H54 (cell line): ENCODE measurements at regions not wholly inside any gene's neighbourhood (a gene's known extent, or its start where the extent isn't known, plus 50 kb on each side); places are given as distances from the start of the nearest gene placed in this dataset.

Experiments used
- DNase-seq: peaks from one replicate; pipeline ENCODE4 v3.0.0; 2011; ENCODE audit warnings: low spot score, mixed read lengths; ENCODE audit not compliant: insufficient read length
- FAIRE-seq: peaks from 3 replicates; lab custom pipeline; 2011; peaks lifted over from hg19 to GRCh38; lab: Jason Lieb, UNC
- POLR2A ChIP-seq: IDR thresholded peaks from 2 replicates; pipeline ENCODE4 v1.6.1; 2011; ENCODE audit warnings: low read depth, mild to moderate bottlenecking, low read length

DNA sequence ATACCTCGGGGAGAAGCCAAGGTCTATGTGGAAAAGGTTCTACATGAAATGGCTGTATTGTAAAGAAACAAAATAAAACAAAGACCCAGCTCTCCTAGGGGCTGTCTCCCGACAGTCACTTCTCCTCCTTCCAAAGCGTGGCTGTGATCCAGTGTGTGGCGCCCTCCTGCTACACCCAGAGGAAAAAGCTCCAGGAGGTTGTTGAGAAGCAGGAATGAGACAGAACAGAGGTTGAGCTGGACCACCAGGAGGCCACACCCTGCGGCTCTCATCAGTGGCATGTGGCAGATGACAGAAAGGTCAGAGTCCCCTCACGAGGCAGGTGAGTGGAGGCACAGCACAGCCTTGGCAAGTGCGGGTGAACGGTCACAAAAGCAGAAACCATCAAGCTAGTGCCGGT lies 236.0 kb downstream of the TBXT start:
- no peak for FAIRE-seq

DNA sequence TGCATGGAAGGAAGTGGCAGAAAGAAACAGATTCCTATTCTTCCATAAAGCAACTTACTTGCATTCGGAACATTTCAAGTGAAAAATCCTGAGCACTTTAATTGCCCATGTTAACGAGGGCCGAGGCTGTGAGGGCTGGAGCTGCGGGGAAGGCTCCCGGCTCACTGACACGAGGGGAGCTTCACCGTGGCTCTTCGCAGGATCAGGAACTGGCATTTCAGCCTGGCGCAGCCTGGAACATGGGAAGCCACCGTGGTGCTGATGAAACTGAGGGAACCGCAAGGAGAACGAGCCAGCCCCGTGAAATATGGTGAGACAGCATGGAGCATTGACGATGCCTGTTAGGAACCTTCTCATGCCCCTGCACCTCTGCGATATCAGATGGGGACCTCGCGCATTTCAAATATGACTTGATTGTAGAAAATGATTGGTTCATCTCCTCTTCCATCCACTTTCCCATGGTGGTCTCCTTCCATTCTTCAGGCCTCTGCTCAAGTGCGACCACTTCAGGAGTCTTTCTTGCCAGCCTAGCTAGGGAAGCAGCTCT lies 236.9 kb downstream of the TBXT start:
- DNase-seq (no peak), FAIRE-seq (no peak)
- TF ChIP-seq POLR2A: no peak

More for the DNA sequence above, 236.0 kb downstream of the TBXT start:
- DNase-seq: no peak
- no peak for TF ChIP-seq POLR2A

DNA sequence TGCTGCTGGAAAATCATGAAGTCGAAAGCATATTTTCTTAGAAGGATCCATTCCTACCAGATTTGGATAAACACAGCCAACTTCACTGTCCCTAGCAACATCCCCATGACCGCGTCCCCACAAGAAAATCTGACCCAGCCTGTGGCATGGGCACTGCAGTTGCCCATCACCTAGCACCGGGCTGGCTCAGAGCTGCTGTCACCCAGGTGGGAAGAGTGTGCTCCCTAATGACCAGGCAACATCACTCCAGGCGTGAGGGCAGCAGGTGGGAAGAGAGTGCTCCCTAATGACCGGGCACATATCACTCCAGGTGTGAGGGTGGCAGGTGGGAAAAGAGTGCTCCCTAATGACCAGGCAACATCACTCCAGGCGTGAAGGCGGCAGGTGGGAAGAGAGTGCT lies 238.0 kb downstream of the TBXT start:
- DNase-seq: no peak
- no peak for FAIRE-seq
- no peak for TF ChIP-seq POLR2A

DNA sequence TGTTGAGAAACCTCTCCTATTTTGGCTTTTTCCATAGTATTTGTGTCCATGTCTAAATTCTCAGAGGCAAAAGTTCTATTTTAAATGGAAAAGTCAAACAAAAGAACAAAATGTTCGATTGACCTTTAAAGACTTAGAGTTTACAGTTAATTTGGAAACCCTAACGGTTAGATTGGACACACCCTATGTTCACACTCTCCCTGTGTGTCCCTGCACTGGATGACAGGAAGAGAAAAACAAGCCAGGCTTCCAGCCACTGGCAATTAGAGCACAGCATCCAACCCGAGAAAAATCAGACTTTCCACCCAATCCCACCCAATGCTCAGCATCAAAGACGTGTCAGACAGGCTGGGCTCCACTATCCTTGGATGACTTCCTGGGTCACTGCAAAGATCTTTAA lies 241.3 kb downstream of the TBXT start:
- no peak for TF ChIP-seq POLR2A
- DNase-seq: no peak
- FAIRE-seq: no peak

DNA sequence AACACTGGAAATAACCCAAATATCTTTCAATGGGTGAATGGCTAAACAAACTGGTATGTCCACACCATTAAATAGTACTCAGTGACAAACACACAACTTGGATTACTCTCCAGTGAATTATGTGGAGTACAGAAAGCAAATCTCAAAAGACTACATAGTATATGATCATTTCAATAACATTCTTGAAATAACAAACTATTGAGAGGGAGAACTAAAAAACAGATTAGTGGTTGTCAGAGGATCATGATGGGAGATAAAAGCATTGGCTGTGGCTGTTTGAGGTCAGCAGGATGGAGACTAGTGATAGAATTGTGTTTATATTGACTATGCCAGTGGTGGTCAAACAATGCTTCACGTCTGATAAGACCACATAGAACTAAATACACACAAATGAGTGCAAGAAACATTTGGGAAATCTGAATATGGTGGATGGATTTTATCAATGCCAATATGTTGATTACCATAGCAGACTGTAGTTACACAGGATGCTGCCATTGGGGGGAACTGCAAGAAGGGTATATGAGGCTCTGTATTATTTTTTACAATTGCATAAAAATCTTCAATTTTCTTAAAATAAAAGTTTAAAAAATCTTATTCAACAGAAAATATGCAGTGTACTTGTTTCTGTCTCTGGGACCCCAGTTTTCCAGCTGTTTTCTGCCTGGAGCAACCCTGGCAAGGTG lies 242.0 kb downstream of the TBXT start:
- DNase-seq (no peak), FAIRE-seq (no peak)
- no peak for TF ChIP-seq POLR2A

DNA sequence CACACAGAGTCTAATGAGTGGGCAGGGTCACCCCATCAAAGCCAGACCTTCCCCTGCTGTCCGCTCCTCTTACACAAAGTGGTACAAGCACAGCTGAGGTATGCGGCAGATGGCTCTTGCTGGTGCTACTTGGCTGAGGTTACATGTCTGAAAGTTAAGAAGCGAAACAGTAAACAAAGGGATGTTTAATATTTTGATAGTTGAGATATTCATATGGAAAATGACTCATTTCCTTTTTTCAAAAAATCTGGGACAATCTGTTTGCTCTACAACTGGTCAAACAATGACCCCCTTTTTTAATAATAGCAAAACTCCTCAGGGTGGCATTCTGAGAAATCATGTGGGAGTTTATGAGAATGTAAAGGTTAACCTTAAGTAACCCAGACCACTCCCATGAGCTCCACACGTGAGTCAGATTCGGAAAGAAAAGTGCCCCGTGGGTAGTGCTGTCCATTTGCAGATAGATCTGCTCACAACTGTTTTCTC lies 245.3 kb downstream of the TBXT start:
- TF ChIP-seq POLR2A: no peak
- DNase-seq (no peak), FAIRE-seq (no peak)

DNA sequence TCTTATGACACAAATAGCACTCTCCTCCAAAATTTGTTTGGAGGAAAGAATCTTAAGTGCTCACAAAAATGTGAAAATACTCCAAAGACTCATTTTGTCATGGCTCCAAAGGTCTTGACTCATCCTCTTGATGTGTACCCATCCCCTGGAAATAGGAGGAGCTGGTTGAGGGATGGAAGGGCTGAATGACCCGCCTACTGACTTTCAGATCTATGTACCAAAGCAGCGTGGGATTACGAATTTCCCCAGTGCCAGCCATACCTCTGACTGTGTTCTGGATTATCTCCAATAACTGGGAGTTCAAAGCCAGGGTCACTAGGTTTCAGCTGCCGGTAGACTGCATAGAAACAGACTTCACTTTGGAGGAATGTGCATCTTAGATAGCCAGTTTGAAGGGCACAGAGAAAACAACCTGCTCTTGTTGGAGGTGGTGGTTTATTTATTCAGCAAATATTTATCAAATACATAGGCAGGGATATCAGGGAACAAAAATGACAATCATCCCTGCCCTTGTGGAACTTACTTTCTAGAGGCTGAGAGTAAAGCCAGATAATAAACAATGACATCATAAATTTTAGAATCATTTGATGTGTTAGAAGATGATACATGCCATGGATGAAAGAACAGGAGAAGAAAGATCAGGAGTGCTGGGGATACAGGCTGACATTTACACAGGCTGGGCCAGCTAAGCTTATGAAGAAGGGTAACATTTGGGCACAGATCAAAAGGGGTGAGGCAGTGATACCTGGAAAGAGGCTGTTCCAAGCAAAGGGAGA lies 246.6 kb downstream of the TBXT start:
- no peak for DNase-seq
- no peak for FAIRE-seq
- TF ChIP-seq POLR2A: no peak

DNA sequence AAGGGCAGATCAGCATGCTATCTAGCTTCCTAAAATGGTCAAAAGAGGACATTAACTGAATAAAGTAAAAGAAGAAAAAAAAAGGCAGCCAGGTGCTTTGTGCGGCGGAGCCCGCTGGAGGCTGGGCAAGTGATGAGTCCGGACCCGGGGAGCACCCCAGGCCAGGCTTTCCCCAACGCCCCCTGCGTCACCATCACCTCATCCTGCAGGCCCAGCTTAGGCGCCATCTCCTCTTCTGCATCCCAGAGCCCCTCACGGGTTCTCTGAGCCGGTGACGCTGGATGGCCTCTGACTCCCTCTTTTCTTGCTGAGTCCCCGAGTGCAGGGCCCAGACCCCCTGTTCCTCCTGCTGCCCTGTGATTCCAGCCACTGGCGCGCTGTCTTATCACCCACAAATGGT lies 250.1 kb downstream of the TBXT start:
- TF ChIP-seq POLR2A: no peak
- FAIRE-seq (no peak), DNase-seq (no peak)

DNA sequence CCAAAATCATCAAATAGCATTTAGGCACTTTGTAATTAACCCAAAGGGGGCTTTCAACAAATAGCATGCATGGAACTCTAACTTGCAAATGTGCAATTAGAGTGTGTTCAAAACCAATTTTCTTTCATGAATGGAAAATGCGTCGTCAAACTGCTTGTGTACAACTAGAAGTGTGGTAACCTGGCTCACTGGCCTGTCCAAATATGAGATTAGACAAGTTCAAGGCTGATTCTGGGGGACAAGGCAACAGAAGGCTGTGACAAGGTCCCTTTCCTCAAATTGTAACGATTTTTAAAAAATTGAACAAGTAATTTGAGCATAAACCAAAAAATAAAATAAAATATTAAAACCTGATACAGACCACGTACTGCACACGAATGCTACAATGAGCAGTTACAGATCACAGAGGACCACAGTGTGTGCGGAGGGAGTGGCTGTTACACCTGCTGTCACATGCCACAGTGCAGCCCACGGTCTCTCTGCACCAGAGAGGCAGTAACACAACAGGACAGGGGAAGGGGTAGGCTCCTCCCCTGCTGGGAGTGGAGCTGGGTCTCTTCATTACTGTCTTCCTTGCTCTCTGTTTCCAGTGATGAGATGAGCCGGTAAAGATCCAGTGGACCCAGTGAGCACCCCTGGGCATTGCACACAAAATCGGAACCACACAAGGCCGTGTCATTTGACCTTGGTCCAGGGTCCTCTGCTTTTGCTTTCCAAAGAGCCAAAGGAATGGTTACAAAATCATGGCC lies 252.2 kb upstream of the PDE10A start:
- no peak for TF ChIP-seq POLR2A
- FAIRE-seq: no peak
- DNase-seq: no peak

DNA sequence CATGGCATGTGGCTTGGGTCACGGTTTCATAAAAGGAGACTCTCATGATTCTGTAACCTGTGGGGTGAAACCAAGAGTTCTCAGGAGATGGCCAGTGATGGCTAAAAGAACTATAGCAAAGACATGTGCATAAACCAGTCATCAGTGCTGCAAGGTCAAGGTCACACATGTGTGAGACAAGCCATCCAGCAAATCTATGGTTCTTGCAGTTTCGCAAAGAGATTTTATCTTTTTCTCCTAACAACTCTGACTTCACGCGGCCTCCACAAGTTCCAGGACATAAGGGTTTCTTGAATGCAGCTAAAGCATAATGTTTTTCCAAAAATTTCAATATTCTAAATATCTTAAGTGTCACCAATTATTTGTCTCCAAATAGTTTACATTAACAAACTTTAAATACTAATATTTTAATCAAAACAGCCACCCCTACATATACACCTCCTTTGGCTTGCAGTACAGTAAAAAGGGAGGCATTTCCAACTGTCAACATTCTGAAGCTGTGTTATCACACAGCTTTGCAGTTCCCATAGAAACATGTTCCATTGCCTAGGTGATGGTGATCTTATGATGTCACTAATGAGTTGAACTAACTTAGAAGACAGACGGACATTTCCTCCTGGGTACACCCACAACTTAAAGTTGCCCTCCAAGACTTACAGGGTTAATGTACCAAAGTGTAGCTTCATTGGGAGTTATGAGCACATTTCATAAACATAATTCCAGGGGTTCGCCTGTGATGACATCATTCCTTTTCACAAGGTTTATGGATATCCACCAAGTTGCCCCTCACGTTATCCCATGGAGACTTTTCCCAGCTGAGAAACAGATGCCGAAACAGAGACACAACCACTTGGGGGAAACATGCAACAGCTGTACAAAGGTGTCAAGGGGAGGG lies 250.9 kb upstream of the PDE10A start:
- FAIRE-seq (no peak), DNase-seq (no peak)
- no peak for TF ChIP-seq POLR2A

DNA sequence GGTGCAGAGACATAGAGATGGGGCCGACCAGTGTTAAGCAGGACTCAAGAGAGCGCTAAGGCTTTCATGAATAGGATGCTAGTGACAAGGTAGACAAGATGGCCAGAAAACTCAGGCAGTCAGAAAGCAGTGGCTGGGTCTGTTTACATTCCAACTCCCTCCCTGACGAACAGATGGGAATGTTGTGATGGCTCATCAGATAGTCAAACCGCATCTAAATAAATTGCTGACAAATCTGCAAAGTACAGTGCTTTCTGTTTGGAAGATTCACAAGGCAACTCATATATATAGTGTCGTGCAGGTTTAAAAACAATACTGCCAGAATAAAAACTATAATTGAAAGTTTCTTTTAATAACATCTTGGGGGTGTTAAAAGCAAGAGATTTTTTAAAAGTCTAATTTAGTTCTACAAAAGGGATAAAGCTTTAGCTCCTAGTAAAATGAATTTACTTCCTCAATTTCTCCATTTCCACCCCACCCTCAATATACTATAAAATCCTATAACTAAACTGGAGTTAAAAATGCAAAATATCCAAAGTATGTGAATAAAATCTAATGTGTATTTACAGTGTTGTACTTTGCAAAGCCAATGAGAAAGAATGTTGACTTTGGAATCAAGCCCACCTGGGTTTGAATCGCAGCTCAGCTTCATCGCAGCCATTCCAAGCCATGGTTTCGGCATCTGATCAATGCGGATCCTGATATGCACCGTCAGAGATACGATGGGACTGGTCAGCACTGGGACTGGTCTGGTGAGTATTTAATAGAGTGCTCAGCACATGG lies 247.3 kb upstream of the PDE10A start:
- no peak for FAIRE-seq
- no peak for DNase-seq
- TF ChIP-seq POLR2A: no peak

DNA sequence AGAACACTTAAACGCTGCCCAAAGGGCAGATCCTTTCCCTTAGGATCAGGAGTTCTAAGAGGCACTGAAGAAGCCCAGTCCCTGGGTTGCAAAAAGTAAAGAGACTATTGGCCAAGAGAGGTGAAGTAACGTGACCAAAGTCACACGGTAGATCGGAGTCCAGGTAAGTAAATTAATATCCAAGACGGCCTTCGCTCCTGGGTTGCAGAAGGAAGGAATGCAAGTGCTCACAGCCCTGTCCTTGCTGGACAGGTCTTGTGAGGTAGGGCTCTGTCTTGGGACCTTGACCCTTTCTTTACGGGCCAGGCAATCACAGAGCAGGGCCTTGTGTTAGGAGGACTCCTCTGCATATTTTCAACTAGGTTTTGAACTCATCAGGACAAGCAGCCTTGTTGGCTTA lies 243.7 kb upstream of the PDE10A start:
- TF ChIP-seq POLR2A: no peak
- DNase-seq (no peak), FAIRE-seq (no peak)
